GM12874 (cell line): ENCODE measurements at regions not wholly inside any gene's neighbourhood (a gene's known extent, or its start where the extent isn't known, plus 50 kb on each side); places are given as distances from the start of the nearest gene placed in this dataset.

Experiments
- TF ChIP-seq, protein P1 (sequence below): IDR thresholded peaks from 2 replicates; pipeline ENCODE4 v1.5.1; 2011; ENCODE audit warnings: low read depth, mild to moderate bottlenecking, control low read depth, low read length, moderate library complexity; ENCODE audit not compliant: insufficient read depth

DNA sequence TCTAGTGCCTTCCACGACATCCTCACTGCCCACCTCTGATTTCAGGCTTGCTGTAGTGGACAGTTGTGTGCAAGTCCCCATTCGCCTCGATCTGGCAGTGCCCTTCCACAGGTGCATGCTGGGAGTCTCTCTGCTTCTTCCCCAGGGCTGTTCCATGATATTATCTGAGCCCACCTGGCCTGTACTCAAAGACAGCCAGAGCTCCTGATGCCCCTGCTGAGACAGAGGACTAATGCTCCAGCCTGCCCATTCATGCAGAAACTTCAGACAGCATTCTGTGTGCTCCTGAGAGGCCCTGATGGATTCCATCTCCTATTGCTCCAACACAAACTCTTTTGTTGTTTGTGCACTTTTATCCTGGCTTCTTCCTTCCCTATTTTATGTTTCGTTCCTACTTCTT is 164.8 kb upstream of the PRSS58 start:
- TF ChIP-seq, protein P1, sequence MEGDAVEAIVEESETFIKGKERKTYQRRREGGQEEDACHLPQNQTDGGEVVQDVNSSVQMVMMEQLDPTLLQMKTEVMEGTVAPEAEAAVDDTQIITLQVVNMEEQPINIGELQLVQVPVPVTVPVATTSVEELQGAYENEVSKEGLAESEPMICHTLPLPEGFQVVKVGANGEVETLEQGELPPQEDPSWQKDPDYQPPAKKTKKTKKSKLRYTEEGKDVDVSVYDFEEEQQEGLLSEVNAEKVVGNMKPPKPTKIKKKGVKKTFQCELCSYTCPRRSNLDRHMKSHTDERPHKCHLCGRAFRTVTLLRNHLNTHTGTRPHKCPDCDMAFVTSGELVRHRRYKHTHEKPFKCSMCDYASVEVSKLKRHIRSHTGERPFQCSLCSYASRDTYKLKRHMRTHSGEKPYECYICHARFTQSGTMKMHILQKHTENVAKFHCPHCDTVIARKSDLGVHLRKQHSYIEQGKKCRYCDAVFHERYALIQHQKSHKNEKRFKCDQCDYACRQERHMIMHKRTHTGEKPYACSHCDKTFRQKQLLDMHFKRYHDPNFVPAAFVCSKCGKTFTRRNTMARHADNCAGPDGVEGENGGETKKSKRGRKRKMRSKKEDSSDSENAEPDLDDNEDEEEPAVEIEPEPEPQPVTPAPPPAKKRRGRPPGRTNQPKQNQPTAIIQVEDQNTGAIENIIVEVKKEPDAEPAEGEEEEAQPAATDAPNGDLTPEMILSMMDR, result no peak

DNA sequence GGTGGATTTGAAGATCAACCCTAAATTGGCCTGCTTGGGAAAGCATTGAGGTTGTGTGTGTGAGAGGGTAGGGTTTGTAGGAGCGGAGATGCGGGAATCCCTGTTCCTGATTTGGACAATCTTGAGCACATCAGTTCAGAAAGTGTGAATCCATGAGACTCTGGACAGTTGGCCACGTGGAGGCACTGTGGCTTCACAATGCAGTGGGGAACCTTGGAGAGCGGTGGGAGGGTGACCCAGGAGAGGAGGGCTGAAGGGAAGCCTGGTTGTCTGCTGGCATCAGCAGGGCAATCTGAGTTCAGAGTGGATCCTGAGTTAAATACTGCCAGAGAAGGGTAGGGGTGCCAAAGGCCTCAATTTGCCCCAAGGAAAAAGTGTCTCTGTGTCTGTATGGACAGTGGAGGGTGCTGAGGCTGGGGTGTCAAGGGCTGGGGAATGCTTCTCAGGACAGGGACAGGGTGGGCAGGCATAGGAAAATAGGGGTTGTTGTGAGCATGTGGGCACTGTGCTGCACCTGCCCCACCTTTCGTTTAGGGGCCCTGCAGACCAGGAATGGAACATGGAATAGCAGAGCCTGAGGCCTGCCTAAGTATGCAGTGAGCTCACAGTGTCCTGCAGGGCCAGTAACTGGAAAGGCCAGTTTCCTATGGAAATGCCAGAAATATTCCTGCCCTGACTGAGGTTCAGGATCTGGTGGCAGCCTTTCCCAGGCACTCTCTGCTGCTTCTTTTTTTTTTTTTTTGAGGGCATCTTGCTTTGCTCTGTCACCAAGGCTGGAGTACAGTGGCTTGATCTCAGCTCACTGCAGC is 162.9 kb upstream of the PRSS58 start:
- TF ChIP-seq, protein P1, result no peak

DNA sequence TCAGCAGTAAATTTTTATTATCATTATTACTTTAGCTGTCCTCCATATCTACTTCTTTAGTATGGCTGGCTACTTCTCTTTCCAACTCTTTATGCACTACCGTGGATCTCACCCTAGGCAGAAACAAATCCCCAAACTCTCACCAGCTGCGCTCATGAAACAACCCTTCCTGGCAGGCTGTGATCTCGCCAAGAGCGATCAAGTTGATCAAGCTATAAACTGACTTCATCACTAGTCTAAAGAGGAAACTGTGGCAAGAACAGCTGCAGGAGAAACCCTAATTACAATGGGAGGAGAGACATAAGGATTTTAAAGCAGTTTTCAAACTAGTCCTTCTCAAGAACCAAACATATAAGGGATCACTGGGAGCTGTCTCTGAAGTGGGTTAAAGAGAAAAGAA is 160.5 kb upstream of the PRSS58 start:
- TF ChIP-seq, protein P1, result no peak

DNA sequence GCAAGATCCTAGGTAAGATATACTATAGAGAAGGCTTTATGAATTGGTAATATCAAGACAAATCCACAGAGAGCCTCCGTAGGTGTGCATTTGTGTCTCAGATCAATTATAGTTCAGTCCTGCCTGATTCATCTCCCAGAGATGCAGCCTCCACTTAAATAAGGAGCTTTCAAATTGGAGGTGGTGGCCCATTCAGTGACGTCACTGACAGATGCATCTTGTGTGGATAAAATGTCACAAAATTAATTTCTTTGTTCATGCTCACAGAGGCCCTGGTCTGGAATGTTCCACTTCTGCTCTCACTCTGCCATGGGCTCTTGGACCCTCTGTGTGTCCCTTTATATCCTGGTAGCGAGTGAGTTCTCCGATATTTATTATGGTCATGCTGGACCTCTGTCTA is 157.1 kb upstream of the PRSS58 start:
- TF ChIP-seq, protein P1, result no peak

DNA sequence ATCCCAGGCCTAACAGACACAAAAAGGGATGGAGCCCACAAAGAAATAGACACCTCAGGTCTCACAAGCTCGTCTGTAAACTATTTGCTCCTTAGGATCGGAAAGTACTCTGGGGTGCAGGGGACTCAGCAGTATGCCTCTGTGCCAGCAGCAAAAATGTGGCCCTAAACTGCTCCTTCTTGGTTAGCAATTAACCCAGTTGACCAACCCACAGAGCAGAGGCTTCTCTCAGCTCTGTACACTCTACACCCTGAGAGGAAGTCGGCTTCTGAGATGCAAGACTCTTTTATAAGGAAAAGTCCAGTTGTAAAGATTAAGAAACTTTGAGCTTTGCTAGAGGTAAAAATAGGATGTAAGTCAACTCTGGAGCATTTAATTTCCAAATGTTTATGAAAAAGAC is 156.3 kb upstream of the PRSS58 start:
- TF ChIP-seq, protein P1, result no peak

DNA sequence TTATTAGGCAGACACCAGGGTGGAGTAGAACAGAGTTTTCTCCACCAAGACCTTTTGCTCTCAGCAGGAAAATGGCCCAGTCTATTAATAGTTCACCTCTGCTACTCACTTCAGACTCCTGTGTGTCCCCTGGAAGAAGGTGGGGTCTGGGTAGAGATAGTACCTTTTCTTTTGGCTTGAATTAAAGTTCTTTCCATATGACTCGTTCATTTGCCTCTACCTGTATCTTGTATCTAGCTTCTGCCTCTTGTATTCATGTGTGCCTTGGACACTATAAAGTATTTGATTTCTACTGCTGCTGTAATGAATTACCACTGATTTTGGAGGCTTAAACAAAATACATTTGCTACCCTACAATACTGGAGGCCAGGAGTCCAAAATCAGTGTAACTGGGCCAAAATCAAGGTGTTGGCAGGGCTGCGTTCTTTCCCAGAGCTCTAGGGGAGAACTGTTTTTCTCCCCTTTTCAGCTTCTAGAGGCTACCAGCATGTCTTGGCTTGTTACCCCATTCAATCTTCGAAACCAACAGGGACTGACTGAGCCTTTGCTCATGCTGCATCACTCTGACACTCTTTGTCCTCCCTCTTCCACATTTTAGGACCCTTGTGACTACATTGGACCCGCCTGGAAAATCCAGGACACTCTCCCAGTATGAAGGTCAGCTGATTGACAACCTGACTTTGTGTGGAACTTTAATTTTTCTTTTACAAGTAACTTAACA is 155.6 kb upstream of the PRSS58 start:
- TF ChIP-seq, protein P1, result no peak

DNA sequence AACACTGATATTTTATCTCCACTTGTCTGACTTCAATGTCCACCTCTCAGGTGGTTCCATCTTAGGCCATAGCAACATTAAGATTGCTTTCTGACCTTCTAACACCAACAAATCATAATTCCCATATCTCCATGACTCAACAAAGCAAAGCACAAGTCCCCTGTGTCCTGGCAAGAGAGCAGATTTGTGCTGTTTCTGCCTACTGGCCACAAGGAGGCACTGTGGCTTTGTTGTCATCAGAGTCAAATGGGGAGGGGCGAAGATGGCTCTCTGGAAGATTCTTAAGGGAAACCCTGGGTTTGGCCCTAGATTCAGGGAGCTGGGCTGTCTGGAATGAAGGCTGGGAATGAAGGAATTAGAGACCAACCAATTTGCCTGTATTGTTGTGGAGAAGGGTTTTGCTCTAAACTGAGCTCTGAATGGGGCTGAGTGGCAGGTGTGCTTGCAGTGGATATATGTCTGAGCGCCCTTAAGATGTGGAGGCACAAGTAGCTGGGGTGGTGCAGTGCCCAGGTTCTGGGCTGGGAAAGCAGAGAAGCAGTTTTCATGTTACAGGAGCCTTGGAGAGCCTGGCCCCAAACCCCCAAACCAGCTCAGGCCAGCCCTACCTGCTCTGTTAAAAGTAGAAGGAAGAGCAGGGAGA is 154.8 kb upstream of the PRSS58 start:
- TF ChIP-seq, protein P1, result peak; percentile 80
